AG09309 (cell line): ENCODE measurements at regions not wholly inside any gene's neighbourhood (a gene's known extent, or its start where the extent isn't known, plus 50 kb on each side); places are given as distances from the start of the nearest gene placed in this dataset.
"Not testable (repeated sequence)": the region's sequence is repeated elsewhere in the genome, so short reads cannot be mapped to it uniquely, and the experiment has no call there.

Experiments
- DNase-seq: peaks from one replicate; pipeline ENCODE4 v3.0.0-alpha.2; 2010; ENCODE audit warnings: low read depth
- H3K4me3 ChIP-seq: 2 replicates; pipeline ENCODE4 v1.5.1; 2011; ENCODE audit warnings: mild to moderate bottlenecking, low read depth, low read length, moderate library complexity; ENCODE audit not compliant: control insufficient read depth
- TF ChIP-seq, protein P1 (sequence below): IDR thresholded peaks from 2 replicates; pipeline ENCODE4 v1.5.1; 2011; ENCODE audit warnings: mild to moderate bottlenecking, low read depth, low read length, inconsistent platforms; ENCODE audit not compliant: insufficient read depth, control insufficient read depth; ENCODE audit errors: missing control alignments

DNA sequence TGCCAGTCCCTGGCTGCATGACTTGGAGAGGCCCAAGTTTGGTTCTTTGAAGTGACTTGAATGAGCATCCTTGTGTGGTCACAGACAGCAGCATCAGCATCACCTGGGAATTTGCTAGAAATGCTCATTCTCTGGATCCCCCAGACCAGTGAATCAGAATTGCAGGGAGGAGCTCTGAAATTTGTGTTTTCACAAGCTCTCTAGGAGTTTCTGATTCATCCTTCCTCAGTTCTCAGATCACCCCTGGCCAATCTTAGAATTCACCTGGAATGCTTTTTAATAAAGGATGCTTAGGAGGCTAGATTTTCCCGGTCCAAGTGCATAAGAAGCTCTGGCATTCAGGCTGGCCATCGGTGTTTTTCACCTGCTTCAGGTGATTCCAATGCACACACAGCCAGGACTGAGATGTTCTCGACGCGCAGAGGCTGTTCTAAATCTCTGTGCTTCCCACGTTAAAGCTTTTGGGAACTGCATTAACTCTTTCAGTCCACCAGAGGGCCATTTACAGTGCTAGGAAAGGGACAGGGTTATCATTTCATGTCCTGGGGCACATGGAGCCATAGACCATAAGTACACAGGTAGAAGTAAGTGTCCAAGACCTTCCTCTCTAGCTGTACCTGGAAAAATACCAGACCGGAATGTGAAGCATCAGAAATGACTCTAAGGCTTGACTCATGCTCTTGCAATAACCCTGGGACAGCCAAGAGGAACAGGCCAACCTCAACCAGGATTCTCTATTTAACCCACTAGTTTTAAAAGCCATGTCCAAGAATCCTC lies 85.7 kb upstream of the XYLT1 start:
- no peak overlapping the region for H3K4me3 ChIP-seq
- DNase-seq: no peak
- TF ChIP-seq, protein P1, sequence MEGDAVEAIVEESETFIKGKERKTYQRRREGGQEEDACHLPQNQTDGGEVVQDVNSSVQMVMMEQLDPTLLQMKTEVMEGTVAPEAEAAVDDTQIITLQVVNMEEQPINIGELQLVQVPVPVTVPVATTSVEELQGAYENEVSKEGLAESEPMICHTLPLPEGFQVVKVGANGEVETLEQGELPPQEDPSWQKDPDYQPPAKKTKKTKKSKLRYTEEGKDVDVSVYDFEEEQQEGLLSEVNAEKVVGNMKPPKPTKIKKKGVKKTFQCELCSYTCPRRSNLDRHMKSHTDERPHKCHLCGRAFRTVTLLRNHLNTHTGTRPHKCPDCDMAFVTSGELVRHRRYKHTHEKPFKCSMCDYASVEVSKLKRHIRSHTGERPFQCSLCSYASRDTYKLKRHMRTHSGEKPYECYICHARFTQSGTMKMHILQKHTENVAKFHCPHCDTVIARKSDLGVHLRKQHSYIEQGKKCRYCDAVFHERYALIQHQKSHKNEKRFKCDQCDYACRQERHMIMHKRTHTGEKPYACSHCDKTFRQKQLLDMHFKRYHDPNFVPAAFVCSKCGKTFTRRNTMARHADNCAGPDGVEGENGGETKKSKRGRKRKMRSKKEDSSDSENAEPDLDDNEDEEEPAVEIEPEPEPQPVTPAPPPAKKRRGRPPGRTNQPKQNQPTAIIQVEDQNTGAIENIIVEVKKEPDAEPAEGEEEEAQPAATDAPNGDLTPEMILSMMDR: peak; percentile 67

DNA sequence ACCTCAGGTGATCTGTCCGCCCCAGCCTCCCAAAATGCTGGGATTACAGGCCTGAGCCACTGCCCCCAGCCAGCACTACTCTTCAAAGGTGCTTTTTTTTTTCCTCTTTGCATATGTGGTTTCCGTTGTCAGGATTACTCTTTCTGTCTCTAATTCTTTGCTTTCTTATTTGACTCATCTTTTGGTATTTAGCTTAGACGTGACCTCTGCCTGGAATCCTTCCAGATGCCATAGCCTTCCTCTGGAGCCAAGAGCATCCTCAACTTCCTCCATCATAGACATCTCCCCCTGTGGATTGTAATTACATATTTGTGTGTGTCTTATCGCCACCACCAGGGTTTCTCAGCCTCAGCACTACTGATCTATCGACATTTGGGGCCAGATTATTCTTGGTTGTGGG lies 84.4 kb upstream of the XYLT1 start:
- TF ChIP-seq, protein P1: peak; percentile 30
- H3K4me3 ChIP-seq: no peak overlapping the region
- peak; percentile 76 for DNase-seq

DNA sequence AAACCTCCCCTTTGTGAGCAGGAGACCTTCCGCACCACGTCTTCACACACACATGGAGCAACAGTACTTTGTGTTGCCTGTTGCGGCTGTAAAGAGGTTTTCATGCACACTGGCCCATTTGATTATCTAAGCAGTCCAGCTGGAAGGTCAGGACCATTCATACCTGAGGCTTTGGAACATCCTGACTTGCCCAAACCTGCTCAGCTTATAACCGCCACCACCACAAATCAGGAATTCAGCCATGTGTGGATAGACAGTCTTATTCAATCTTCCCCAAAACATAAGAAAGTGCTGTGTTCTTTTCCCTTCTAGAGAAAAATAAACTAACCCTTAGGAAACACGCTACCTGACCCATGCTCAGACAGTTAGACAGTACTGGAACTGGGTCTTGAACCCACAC lies 81.6 kb upstream of the XYLT1 start:
- H3K4me3 ChIP-seq: no peak overlapping the region
- DNase-seq: no peak
- TF ChIP-seq, protein P1: no peak

DNA sequence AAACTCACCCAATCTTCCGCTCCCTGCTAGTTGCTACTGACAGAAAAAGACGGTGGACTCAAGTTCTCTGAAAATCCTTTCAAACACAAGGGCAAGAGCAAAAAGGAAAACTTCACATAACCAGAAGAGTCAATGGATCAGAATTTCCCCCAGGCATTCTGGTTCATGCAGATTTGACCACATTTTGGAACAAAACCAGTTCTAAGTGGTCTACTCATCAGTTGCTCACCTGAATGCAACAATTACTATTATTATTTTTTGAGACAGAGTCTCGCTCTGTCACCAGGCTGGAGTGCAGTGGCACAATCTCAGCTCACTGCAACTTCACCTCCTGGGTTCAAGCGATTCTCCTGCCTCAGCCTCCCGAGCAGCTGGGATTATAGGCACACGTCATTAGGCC lies 80.9 kb upstream of the XYLT1 start:
- H3K4me3 ChIP-seq, DNase-seq: not testable (repeated sequence)

DNA sequence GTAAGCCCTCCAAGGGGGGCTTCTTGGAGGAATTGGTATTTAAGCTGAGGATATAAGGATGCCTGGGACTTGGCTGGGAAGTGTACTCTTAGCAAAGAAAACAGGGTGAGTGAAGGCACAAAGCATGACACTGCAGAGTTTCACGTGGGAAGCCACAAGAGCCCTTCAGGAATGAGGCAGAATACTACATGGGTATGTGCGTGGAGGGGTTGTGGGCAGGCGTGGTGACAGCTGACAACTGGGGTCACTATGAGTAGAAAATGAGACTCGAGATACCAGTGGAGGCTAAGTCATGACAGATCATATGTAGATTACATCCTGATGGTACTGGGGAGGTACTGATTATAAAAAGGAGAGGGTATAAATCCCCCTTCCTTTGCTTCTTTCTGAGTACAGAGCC lies 78.1 kb upstream of the XYLT1 start:
- TF ChIP-seq, protein P1: no peak
- DNase-seq: no peak
- no peak overlapping the region for H3K4me3 ChIP-seq

DNA sequence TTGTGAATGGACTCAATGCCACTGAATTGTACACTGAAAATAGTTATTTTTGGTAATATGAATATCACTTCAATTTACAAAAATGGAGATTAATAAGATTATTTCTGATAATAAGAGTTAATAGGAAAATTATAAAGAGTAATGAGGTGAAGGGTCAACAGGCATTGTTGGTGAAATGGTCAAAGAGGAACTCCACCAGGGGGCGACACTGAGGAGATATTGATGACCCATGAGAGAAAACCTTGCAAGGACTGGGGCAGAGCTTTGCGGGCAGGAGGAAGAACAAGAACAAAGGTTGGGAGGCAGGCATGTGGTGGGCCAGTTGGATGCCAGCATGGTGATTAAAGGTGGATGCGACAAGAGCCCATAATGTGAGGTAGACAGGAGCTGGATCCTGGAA lies 74.0 kb upstream of the XYLT1 start:
- DNase-seq: no peak
- TF ChIP-seq, protein P1: no peak

DNA sequence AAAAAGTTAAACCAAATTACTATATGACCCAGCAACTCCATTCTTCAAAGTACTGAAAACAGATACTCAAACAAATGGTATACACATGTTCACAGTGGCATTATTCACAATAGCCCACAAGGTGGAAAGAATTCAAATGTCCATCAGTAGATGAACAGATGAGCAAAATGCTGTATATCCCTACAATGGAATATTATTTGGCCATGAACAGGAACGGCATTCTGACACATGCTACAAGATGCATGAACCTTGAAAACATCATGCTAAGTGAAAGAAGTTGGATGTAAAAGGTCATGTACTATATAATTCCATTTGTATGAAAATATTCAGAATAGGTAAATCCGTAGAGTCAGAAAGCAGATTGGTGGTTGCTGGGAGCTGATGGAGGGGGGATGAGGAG lies 73.5 kb upstream of the XYLT1 start:
- TF ChIP-seq, protein P1: no peak

More for the DNA sequence above, 74.0 kb upstream of the XYLT1 start:
- H3K4me3 ChIP-seq: no peak overlapping the region

More for the DNA sequence above, 73.5 kb upstream of the XYLT1 start:
- H3K4me3 ChIP-seq: no peak overlapping the region
- no peak for DNase-seq
